PC-9 (cell line): ENCODE measurements at regions not wholly inside any gene's neighbourhood (a gene's known extent, or its start where the extent isn't known, plus 50 kb on each side); places are given as distances from the start of the nearest gene placed in this dataset.

Source experiments
- BruUV-seq: library from RNA; stranded (reverse); fragments of 400-500 nt; replicated peaks from 2 replicates; lab custom pipeline; 2021; lab: Mats Ljungman, UMichigan
- CTCF ChIA-PET: fragments of 300-600 bp; sonication (Branson Sonifier 250); formaldehyde crosslinking; loops from one replicate; lab custom pipeline; 2022; ENCODE audit warnings: antibody characterized with exemption; lab: Charles Lee
- POLR2A ChIA-PET: fragments of 300-600 bp; sonication (Branson Sonifier 250); formaldehyde crosslinking; loops from one replicate; lab custom pipeline; 2022; ENCODE audit warnings: antibody characterized with exemption; ENCODE audit not compliant: unreplicated experiment; lab: Charles Lee
- DNase-seq, 2 experiments: peaks; one replicate each; pipeline versions ENCODE4 v3.0.0 to v3.0.0-alpha.2; 2015 to 2022; ENCODE audit warnings: mixed read lengths in 1 of 2
- H2AFZ ChIP-seq: fragments of 200-600 bp; sonication (generic); 2 replicates; pipeline ENCODE4 v1.8.1; 2017; ENCODE audit warnings: antibody characterized with exemption
- H3F3A ChIP-seq: fragments of 200-600 bp; sonication (generic); 2 replicates; pipeline ENCODE4 v1.8.1; 2017; ENCODE audit warnings: antibody characterized with exemption, mild to moderate bottlenecking, low read depth; ENCODE audit not compliant: insufficient read depth
- H3K27ac ChIP-seq: fragments of 200-600 bp; sonication (generic); 2 replicates; pipeline ENCODE4 v1.6.1; 2016; ENCODE audit warnings: mixed run types
- H3K27me3 ChIP-seq: fragments of 200-600 bp; sonication (generic); 2 replicates; pipeline ENCODE4 v1.6.1; 2016; ENCODE audit warnings: low read depth, mixed run types; ENCODE audit not compliant: insufficient read depth
- H3K36me3 ChIP-seq: fragments of 200-600 bp; sonication (generic); 2 replicates; pipeline ENCODE4 v1.6.1; 2016; ENCODE audit warnings: low read depth, mixed run types
- H3K4me1 ChIP-seq: fragments of 200-600 bp; sonication (generic); replicated peaks from 2 replicates; pipeline ENCODE4 v1.6.1; 2016; ENCODE audit warnings: mixed run types; ENCODE audit not compliant: insufficient read depth
- H3K4me2 ChIP-seq: fragments of 200-600 bp; sonication (generic); 2 replicates; pipeline ENCODE4 v1.6.1; 2017; ENCODE audit warnings: mixed run types
- H3K4me3 ChIP-seq: fragments of 200-600 bp; sonication (generic); 2 replicates; pipeline ENCODE4 v1.6.1; 2016; ENCODE audit warnings: mixed run types
- H3K79me2 ChIP-seq: fragments of 200-600 bp; sonication (generic); 2 replicates; pipeline ENCODE4 v1.6.1; 2017; ENCODE audit warnings: low read depth, mixed run types
- H3K9me2 ChIP-seq: fragments of 200-600 bp; sonication (generic); 2 replicates; pipeline ENCODE4 v1.8.1; 2017; ENCODE audit warnings: mild to moderate bottlenecking; ENCODE audit not compliant: insufficient read depth
- H3K9me3 ChIP-seq: fragments of 200-600 bp; sonication (generic); 2 replicates; pipeline ENCODE4 v1.8.1; 2016; ENCODE audit warnings: low read depth; ENCODE audit not compliant: insufficient read depth
- H4K20me1 ChIP-seq: fragments of 200-600 bp; sonication (generic); 2 replicates; pipeline ENCODE4 v1.8.1; 2017; ENCODE audit not compliant: insufficient read depth
- CTCF ChIP-seq: fragments of 200-600 bp; sonication (generic); conservative IDR thresholded peaks from 2 replicates; pipeline ENCODE4 v1.6.1; 2017; ENCODE audit warnings: mixed run types, antibody characterized with exemption, mild to moderate bottlenecking, moderate library complexity
- EZH2 ChIP-seq: fragments of 200-600 bp; sonication (generic); IDR thresholded peaks from 2 replicates; pipeline ENCODE4 v1.8.0; 2017; ENCODE audit warnings: antibody characterized with exemption, low read depth
- intact Hi-C: fragments of 100-400 bp; cut with micrococcal nuclease; formaldehyde crosslinking; loops from one replicate; pipeline ENCODE4 v1.10.0; 2022; ENCODE audit not compliant: unreplicated experiment

DNA sequence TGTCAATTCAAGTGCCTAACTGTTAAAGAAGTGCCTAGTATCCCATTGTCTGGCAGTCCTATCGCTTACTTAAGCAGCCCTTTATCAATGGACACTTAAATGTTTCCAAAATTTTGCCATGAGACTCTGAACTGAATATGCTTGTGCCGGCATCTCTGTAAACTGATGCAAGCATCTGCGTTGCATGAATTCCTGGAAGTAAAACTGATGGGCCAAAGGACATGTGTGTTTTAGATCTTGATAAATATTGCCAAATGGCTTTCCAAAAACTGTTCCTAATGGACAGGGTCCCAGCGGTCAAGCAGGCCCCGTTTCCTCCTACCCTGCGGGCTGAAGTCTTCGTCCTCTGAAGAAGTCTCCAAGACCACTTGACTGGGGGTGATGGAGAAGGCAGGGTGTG lies 121.3 kb upstream of the ZNF516 start:
- no peaks in the 10 kb centered on the region for H3K27me3 ChIP-seq
- POLR2A ChIA-PET = no interaction called here
- H3K9me2 ChIP-seq = no peaks in the 10 kb centered on the region
- no peak overlapping the region for H2AFZ ChIP-seq
- no peaks in the 10 kb centered on the region for H3K4me1 ChIP-seq
- H3F3A ChIP-seq = no peaks in the 10 kb centered on the region
- no peak for TF ChIP-seq EZH2
- no peak for TF ChIP-seq CTCF
- BruUV-seq = no TSS peak
- H3K36me3 ChIP-seq = no peaks in the 10 kb centered on the region
- H3K4me2 ChIP-seq = no peak overlapping the region
- H3K9me3 ChIP-seq = no peaks in the 10 kb centered on the region
- CTCF ChIA-PET = no interaction called here
- no peak overlapping the region for H3K4me3 ChIP-seq
- no peak for DNase-seq
- no peaks in the 10 kb centered on the region for H4K20me1 ChIP-seq
- no peaks in the 10 kb centered on the region for H3K79me2 ChIP-seq
- H3K27ac ChIP-seq = no peak overlapping the region
- intact Hi-C loops = no loop called here

- Histone ChIP-seq H3K27ac (no peak overlapping the region), H3K27me3 (no peaks in the 10 kb centered on the region), H2AFZ (no peak overlapping the region), H3F3A (no peaks in the 10 kb centered on the region), H4K20me1 (no peaks in the 10 kb centered on the region), H3K79me2 (no peaks in the 10 kb centered on the region), H3K4me1 (no peaks in the 10 kb centered on the region), H3K4me3 (no peak overlapping the region), H3K9me2 (no peaks in the 10 kb centered on the region), H3K4me2 (no peak overlapping the region), H3K9me3 (no peaks in the 10 kb centered on the region), H3K36me3 (no peaks in the 10 kb centered on the region)
- CTCF ChIA-PET = no interaction called here
- POLR2A ChIA-PET = no interaction called here
- DNase-seq = no peak
- no TSS peak for BruUV-seq
- TF ChIP-seq CTCF (no peak), EZH2 (no peak)
- intact Hi-C loops = no loop called here
These were observed 120.2 kb upstream of the ZNF516 start for GRCh38 chr18:76615065-76615733.

DNA sequence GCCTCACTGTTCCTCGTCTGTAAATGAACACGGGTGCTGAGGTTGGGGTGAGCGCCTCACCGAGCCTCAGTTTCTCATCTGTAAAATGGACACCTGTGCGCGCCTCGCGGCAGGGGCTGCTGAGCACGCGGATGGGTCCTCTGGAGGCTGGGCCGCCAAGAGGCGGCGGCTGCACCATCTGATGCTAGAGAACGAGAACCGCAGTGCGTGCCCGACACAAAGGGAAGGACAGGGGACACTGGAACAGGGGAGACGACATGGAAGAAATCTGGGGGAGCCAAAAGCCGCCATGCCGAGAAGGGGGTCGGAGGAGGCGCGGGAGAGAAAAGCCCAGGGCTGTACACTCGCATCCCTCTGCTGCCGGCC lies 118.7 kb upstream of the ZNF516 start:
- Histone ChIP-seq H3K36me3 (no peaks in the 10 kb centered on the region), H3K9me2 (no peaks in the 10 kb centered on the region), H2AFZ (no peak overlapping the region), H3K4me1 (no peaks in the 10 kb centered on the region), H3K27ac (no peak overlapping the region), H3K9me3 (no peaks in the 10 kb centered on the region), H4K20me1 (no peaks in the 10 kb centered on the region), H3K4me3 (no peak overlapping the region), H3F3A (no peaks in the 10 kb centered on the region), H3K79me2 (no peaks in the 10 kb centered on the region), H3K4me2 (no peak overlapping the region), H3K27me3 (no peaks in the 10 kb centered on the region)
- CTCF ChIA-PET = no interaction called here
- intact Hi-C loops = no loop called here
- DNase-seq = no peak
- TF ChIP-seq CTCF (no peak), EZH2 (no peak)
- BruUV-seq = no TSS peak
- POLR2A ChIA-PET = no interaction called here
